Trophoblast cell (in vitro differentiated cells and primary cell): ENCODE measurements at regions not wholly inside any gene's neighbourhood (a gene's known extent, or its start where the extent isn't known, plus 50 kb on each side); places are given as distances from the start of the nearest gene placed in this dataset.
"Not testable (repeated sequence)": the region's sequence is repeated elsewhere in the genome, so short reads cannot be mapped to it uniquely, and the experiment has no call there.

Experiments used
- DNase-seq, 2 donors: peaks; one replicate each; pipeline ENCODE4 v3.0.0-alpha.2; 2016
- H2AFZ ChIP-seq: 2 replicates; pipeline ENCODE4 v1.6.1; 2013; ENCODE audit warnings: low read length, moderate library complexity, mild to moderate bottlenecking; ENCODE audit not compliant: insufficient read depth, poor library complexity
- H2AK5ac ChIP-seq: 2 replicates; pipeline ENCODE4 v1.6.1; 2013; ENCODE audit warnings: mild to moderate bottlenecking, low read length
- H2BK120ac ChIP-seq: 2 replicates; pipeline ENCODE4 v1.6.1; 2013; ENCODE audit warnings: low read length, mild to moderate bottlenecking, moderate library complexity; ENCODE audit not compliant: insufficient read depth, poor library complexity
- H2BK12ac ChIP-seq: 2 replicates; pipeline ENCODE4 v1.6.1; 2013; ENCODE audit warnings: mild to moderate bottlenecking, low read length, moderate library complexity
- H2BK5ac ChIP-seq: 2 replicates; pipeline ENCODE4 v1.6.1; 2013; ENCODE audit warnings: low read length, low read depth, moderate library complexity, mild to moderate bottlenecking; ENCODE audit not compliant: poor library complexity
- H3K14ac ChIP-seq: 2 replicates; pipeline ENCODE4 v1.6.1; 2013; ENCODE audit warnings: mild to moderate bottlenecking, low read length
- H3K18ac ChIP-seq: 2 replicates; pipeline ENCODE4 v1.6.1; 2013; ENCODE audit warnings: mild to moderate bottlenecking, low read length
- H3K23ac ChIP-seq: 2 replicates; pipeline ENCODE4 v1.6.1; 2013; ENCODE audit warnings: low read length
- H3K27ac ChIP-seq: 2 replicates; pipeline ENCODE4 v1.5.1; 2013; ENCODE audit warnings: low read depth, mild to moderate bottlenecking, inconsistent platforms, low read length, moderate library complexity
- H3K27me3 ChIP-seq: 2 replicates; pipeline ENCODE4 v1.6.1; 2013; ENCODE audit warnings: inconsistent platforms, mild to moderate bottlenecking, low read length, moderate library complexity; ENCODE audit not compliant: insufficient read depth
- H3K36me3 ChIP-seq, 2 experiments: 1 replicate in 1 of 2; 2 replicates in 1 of 2; pipeline ENCODE4 v1.6.1; 2013; ENCODE audit warnings: low read length in 2 of 2, mild to moderate bottlenecking in 2 of 2, moderate library complexity in 1 of 2; ENCODE audit not compliant: insufficient read depth in 2 of 2, control insufficient read depth in 1 of 2
- H3K4ac ChIP-seq: 2 replicates; pipeline ENCODE4 v1.6.1; 2013; ENCODE audit warnings: low read depth, mild to moderate bottlenecking, low read length, moderate library complexity
- H3K4me1 ChIP-seq, 2 experiments: 1 replicate in 1 of 2; 2 replicates in 1 of 2; pipeline ENCODE4 v1.6.1; 2013; ENCODE audit warnings: low read length in 2 of 2, mild to moderate bottlenecking in 2 of 2, moderate library complexity in 1 of 2; ENCODE audit not compliant: insufficient read depth in 2 of 2, control insufficient read depth in 1 of 2
- H3K4me2 ChIP-seq: 2 replicates; pipeline ENCODE4 v1.6.1; 2013; ENCODE audit warnings: inconsistent platforms, mild to moderate bottlenecking, low read length, moderate library complexity
- H3K4me3 ChIP-seq: 2 replicates; pipeline ENCODE4 v1.5.1; 2013; ENCODE audit warnings: mild to moderate bottlenecking, low read depth, low read length, inconsistent platforms
- H3K79me1 ChIP-seq: one replicate; pipeline ENCODE4 v1.6.1; 2013; ENCODE audit warnings: low read length
- H3K79me2 ChIP-seq: 2 replicates; pipeline ENCODE4 v1.6.1; 2013; ENCODE audit warnings: low read length, mild to moderate bottlenecking; ENCODE audit not compliant: control insufficient read depth, insufficient read depth, poor library complexity
- H3K9ac ChIP-seq: 2 replicates; pipeline ENCODE4 v1.6.1; 2013; ENCODE audit warnings: mild to moderate bottlenecking, low read length
- H3K9me3 ChIP-seq: 2 replicates; pipeline ENCODE4 v1.6.1; 2013; ENCODE audit warnings: low read depth, mild to moderate bottlenecking, control low read depth, inconsistent platforms, low read length; ENCODE audit not compliant: insufficient read depth
- H4K12ac ChIP-seq: 2 replicates; pipeline ENCODE4 v1.6.1; 2013; ENCODE audit warnings: low read depth, mild to moderate bottlenecking, low read length, moderate library complexity
- H4K8ac ChIP-seq: 2 replicates; pipeline ENCODE4 v1.6.1; 2013; ENCODE audit warnings: low read depth, mild to moderate bottlenecking, low read length, moderate library complexity
- H4K91ac ChIP-seq: one replicate; pipeline ENCODE4 v1.6.1; 2013; ENCODE audit warnings: low read depth, mild to moderate bottlenecking, low read length, moderate library complexity
- WGBS: extraction: QIAGEN DNeasy Blood & Tissue Kit; methylation state at CpG from one replicate; pipeline ENCODE4 v1.1.7; 2013; ENCODE audit warnings: missing lambda C conversion rate; ENCODE audit not compliant: insufficient read length, insufficient coverage; ENCODE audit errors: extremely low coverage; 5-methylcytosine and 5-hydroxymethylcytosine counted together

DNA sequence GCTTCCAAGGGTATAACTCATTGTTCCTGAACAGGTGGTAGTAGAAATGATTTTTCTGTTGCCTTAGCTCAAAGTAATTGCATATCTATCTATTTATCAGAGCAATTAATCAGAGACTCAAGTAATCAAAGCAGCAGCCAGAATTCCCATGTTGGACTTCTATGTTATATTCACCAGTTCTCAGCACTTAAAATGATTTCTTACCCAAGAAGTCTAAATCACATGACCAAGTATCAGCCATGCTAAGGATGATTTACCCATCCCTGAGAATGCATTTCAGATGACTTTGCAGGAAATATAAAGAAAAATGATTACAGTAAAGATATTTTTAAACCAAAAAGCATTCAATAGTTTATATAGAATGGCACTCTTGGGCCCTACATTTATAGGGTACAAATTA is 352.2 kb downstream of the NUP35 start:
- Histone ChIP-seq H3K4me1 (peaks cover 3 to 9% of the 10 kb centered on the region in 2 experiments), H3K79me1 (peaks cover 11% of the 10 kb centered on the region), H3K36me3 (no peaks in the 10 kb centered on the region), H3K27me3 (no peaks in the 10 kb centered on the region), H4K12ac (no peak overlapping the region), H2AFZ (no peak overlapping the region), H3K14ac (no peak overlapping the region), H2BK12ac (no peak overlapping the region), H3K18ac (no peak overlapping the region), H3K79me2 (no peaks in the 10 kb centered on the region), H3K9me3 (no peaks in the 10 kb centered on the region), H3K4ac (no peak overlapping the region), H3K4me2 (no peak overlapping the region), H3K27ac (no peak overlapping the region), H2BK5ac (no peak overlapping the region), H4K91ac (no peak overlapping the region), H3K4me3 (no peak overlapping the region), H4K8ac (no peak overlapping the region), H3K23ac (no peak overlapping the region), H2BK120ac (no peak overlapping the region), H2AK5ac (no peak overlapping the region), H3K9ac (no peak overlapping the region)
- DNase-seq = no peak

DNA sequence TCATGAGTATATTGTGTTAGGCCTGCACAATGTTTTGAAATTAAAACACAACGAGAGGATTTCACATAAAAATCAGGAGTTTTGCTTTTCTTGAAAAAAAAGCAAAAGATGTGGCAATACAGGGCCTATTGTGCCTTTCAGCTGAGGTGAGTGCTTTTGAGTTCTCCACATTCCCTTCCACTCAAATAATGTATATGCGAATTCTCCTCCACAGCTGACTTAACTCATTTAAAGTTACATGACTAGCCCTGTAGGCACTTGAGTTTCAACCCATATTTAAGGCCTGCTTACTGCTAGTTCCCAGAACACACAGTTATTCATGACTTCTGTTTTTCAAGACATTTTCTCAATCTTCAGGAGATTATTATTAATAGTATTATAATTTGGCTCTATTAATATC is 353.1 kb downstream of the NUP35 start:
- Histone ChIP-seq H2BK12ac (no peak overlapping the region), H2AFZ (no peak overlapping the region), H3K9ac (no peak overlapping the region), H4K8ac (no peak overlapping the region), H3K18ac (no peak overlapping the region), H3K27me3 (no peaks in the 10 kb centered on the region), H3K4ac (no peak overlapping the region), H4K91ac (no peak overlapping the region), H3K9me3 (no peaks in the 10 kb centered on the region), H2AK5ac (no peak overlapping the region), H3K27ac (no peak overlapping the region), H3K79me2 (no peaks in the 10 kb centered on the region), H3K23ac (no peak overlapping the region), H3K4me1 (peaks cover 2 to 4% of the 10 kb centered on the region in 2 experiments), H3K4me3 (no peak overlapping the region), H3K4me2 (no peak overlapping the region), H2BK5ac (no peak overlapping the region), H3K36me3 (no peaks in the 10 kb centered on the region), H4K12ac (no peak overlapping the region), H3K14ac (no peak overlapping the region), H2BK120ac (no peak overlapping the region), H3K79me1 (peaks cover 6% of the 10 kb centered on the region)
- WGBS = no CpG with 5 or more reads among the region's 2 CpGs
- DNase-seq = peak in 1 of 2 donors; percentile 85

DNA sequence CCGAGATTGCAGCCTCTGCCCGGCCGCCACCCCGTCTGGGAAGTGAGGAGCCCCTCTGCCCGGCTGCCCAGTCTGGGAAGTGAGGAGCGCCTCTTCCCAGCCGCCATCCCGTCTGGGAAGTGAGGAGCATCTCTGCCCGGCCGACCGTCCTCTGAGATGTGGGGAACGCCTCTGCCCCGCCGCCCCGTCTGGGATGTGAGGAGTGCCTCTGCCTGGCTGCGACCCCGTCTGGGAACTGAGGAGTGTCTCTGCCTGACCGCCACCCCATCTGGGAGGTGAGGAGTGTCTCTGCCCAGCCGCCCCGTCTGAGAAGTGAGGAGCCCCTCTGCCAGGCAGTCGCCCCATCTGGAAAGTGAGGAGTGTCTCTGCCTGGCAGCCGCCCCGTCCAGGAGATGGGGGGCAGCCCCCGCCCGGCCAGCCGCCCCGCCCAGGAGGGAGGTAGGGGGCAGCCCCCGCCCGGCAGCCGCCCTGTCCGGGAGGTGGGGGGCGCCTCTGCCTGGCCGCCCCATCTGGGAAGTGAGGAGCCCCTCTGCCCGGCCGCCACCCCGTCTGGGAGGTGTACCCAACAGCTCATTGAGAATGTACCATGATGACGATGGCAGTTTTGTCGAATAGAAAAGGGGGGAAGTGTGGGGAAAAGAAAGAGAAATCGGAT is 354.8 kb downstream of the NUP35 start:
- not testable (repeated sequence) for H2AFZ ChIP-seq, H2BK120ac ChIP-seq, H3K27ac ChIP-seq, H2BK12ac ChIP-seq, H3K4me3 ChIP-seq, H3K14ac ChIP-seq, H3K4ac ChIP-seq, H3K18ac ChIP-seq, H3K79me1 ChIP-seq, H3K36me3 ChIP-seq, H3K23ac ChIP-seq, H3K9me3 ChIP-seq, H4K12ac ChIP-seq, H3K27me3 ChIP-seq, H2BK5ac ChIP-seq, H4K8ac ChIP-seq, DNase-seq, H3K4me2 ChIP-seq, H2AK5ac ChIP-seq, H4K91ac ChIP-seq, H3K9ac ChIP-seq, H3K4me1 ChIP-seq, H3K79me2 ChIP-seq
- no CpG with 5 or more reads among the region's 39 CpGs for WGBS

DNA sequence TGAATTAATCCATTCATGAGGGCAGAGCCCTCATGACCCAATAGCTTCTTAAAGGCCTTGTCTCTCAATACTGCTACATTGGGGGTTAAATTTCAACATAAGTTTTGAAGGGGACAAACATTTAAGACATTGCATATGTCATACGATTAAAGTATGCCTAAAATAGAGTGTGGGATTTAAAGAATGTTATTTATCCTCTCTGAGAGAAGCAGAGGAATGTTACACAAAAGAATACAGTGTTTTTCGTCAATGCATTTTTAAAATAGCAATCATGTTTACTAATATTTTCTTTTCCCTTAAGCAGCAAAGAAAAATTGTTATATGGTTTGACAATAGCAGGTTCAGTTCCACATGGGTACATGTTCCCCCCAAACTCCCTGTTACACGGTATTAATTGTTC is 363.1 kb downstream of the NUP35 start:
- Histone ChIP-seq H2AFZ (no peak overlapping the region), H4K12ac (no peak overlapping the region), H3K79me2 (no peaks in the 10 kb centered on the region), H3K36me3 (no peaks in the 10 kb centered on the region), H3K4me1 (no peaks in the 10 kb centered on the region), H3K14ac (no peak overlapping the region), H3K79me1 (no peaks in the 10 kb centered on the region), H3K9me3 (no peaks in the 10 kb centered on the region), H3K27ac (no peak overlapping the region), H4K91ac (no peak overlapping the region), H3K18ac (no peak overlapping the region), H4K8ac (no peak overlapping the region), H3K4ac (no peak overlapping the region), H3K23ac (no peak overlapping the region), H3K4me2 (no peak overlapping the region), H3K27me3 (no peaks in the 10 kb centered on the region), H2BK120ac (no peak overlapping the region), H3K9ac (no peak overlapping the region), H2AK5ac (no peak overlapping the region), H2BK12ac (no peak overlapping the region), H3K4me3 (no peak overlapping the region), H2BK5ac (no peak overlapping the region)
- WGBS = no CpG with 5 or more reads among the region's 3 CpGs
- peak in 1 of 2 donors; percentile 59 for DNase-seq
